Neural crest cell (in vitro differentiated cells): ENCODE measurements at regions not wholly inside any gene's neighbourhood (a gene's known extent, or its start where the extent isn't known, plus 50 kb on each side); places are given as distances from the start of the nearest gene placed in this dataset.

Experiments used
- DNase-seq: peaks from one replicate; pipeline ENCODE4 v3.0.0; 2021; ENCODE audit warnings: low read depth, mixed read lengths, low spot score
- H3K27ac Mint-ChIP-seq: one replicate; pipeline ENCODE4 v1.8.0; 2021; ENCODE audit warnings: mild to moderate bottlenecking, mixed read lengths; ENCODE audit not compliant: unreplicated experiment
- H3K27me3 Mint-ChIP-seq: 2 replicates; pipeline ENCODE4 v1.8.0; 2021; ENCODE audit warnings: low read depth, mild to moderate bottlenecking, mixed read lengths
- H3K36me3 Mint-ChIP-seq: 2 replicates; pipeline ENCODE4 v1.8.0; 2021; ENCODE audit warnings: low read depth, mild to moderate bottlenecking, mixed read lengths
- H3K4me1 Mint-ChIP-seq: 2 replicates; pipeline ENCODE4 v1.8.0; 2021; ENCODE audit warnings: mixed read lengths
- H3K4me3 Mint-ChIP-seq: one replicate; pipeline ENCODE4 v1.8.0; 2021; ENCODE audit warnings: mild to moderate bottlenecking, mixed read lengths
- H3K9me3 Mint-ChIP-seq: 2 replicates; pipeline ENCODE4 v1.8.0; 2021; ENCODE audit warnings: mixed read lengths
- TF ChIP-seq, protein P1 (sequence below): fragments of 200-600 bp; sonication (generic); conservative IDR thresholded peaks from 2 replicates; pipeline ENCODE4 v1.5.0; 2021; ENCODE audit warnings: antibody characterized with exemption, mild to moderate bottlenecking

GRCh38 chr2:106960683-106961161 is 74.8 kb upstream of the ST6GAL2 start:
- no peak for DNase-seq
- H3K4me1 Mint-ChIP-seq, result peaks cover 6% of the 10 kb centered on the region
- H3K27me3 Mint-ChIP-seq, result no peaks in the 10 kb centered on the region
- H3K4me3 Mint-ChIP-seq, result no peak overlapping the region
- H3K36me3 Mint-ChIP-seq, result no peaks in the 10 kb centered on the region
- no peak overlapping the region for H3K27ac Mint-ChIP-seq
- TF ChIP-seq, protein P1, sequence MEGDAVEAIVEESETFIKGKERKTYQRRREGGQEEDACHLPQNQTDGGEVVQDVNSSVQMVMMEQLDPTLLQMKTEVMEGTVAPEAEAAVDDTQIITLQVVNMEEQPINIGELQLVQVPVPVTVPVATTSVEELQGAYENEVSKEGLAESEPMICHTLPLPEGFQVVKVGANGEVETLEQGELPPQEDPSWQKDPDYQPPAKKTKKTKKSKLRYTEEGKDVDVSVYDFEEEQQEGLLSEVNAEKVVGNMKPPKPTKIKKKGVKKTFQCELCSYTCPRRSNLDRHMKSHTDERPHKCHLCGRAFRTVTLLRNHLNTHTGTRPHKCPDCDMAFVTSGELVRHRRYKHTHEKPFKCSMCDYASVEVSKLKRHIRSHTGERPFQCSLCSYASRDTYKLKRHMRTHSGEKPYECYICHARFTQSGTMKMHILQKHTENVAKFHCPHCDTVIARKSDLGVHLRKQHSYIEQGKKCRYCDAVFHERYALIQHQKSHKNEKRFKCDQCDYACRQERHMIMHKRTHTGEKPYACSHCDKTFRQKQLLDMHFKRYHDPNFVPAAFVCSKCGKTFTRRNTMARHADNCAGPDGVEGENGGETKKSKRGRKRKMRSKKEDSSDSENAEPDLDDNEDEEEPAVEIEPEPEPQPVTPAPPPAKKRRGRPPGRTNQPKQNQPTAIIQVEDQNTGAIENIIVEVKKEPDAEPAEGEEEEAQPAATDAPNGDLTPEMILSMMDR, result no peak
- H3K9me3 Mint-ChIP-seq, result no peaks in the 10 kb centered on the region

GRCh38 chr2:106961328-106961727 is 75.4 kb upstream of the ST6GAL2 start:
- DNase-seq, result no peak
- H3K36me3 Mint-ChIP-seq, result no peaks in the 10 kb centered on the region
- H3K4me1 Mint-ChIP-seq, result peaks cover under 1% of the 10 kb centered on the region
- H3K27me3 Mint-ChIP-seq, result no peaks in the 10 kb centered on the region
- H3K4me3 Mint-ChIP-seq, result no peak overlapping the region
- no peak overlapping the region for H3K27ac Mint-ChIP-seq
- TF ChIP-seq, protein P1, result no peak
- no peaks in the 10 kb centered on the region for H3K9me3 Mint-ChIP-seq

DNA sequence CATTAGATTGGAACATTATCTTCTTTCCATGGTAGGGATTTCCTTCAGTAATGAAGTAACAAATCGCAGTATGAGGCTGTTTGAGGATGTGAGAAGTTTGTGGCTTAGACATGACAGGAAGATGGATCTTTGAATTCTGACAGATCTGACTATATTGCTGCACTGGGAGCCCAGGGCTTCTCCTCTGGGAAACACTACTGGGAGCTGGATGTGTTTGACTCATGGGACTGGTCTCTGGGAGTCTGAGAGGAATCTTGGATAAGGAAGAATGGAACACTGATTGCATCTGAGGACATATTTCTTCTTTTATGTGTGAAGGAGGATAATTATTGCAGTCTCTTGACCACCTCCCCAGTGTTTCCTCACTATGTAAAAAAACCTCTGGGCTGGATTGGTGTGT is 77.2 kb upstream of the ST6GAL2 start:
- TF ChIP-seq, protein P1, result no peak
- no peak overlapping the region for H3K27ac Mint-ChIP-seq
- no peaks in the 10 kb centered on the region for H3K36me3 Mint-ChIP-seq
- no peak for DNase-seq
- no peaks in the 10 kb centered on the region for H3K9me3 Mint-ChIP-seq
- no peaks in the 10 kb centered on the region for H3K27me3 Mint-ChIP-seq
- no peaks in the 10 kb centered on the region for H3K4me1 Mint-ChIP-seq
- no peak overlapping the region for H3K4me3 Mint-ChIP-seq

DNA sequence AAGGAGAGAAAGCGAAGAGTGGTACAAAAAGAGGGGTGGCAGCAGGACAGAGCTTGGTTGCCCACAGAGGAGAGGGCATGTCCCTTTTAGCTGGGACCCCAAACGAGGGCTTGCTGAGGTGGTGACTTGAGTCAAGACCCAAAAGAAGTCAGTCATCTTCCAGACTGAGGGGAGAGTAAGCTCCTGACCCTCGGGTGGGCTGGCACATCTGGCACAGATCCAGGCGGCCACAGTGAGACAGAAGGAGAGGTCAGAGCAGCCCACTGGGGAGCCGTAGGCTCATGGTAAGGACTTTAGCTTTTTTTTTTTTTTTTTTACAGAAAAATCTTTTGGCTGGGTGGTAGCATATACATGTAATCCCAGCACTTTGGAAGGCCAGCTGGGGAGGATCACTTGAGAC is 77.9 kb upstream of the ST6GAL2 start:
- TF ChIP-seq, protein P1, result no peak
- H3K36me3 Mint-ChIP-seq, result no peaks in the 10 kb centered on the region

GRCh38 chr2:106965611-106966010 is 79.6 kb upstream of the ST6GAL2 start:
- DNase-seq, result no peak
- Mint-ChIP-seq H3K27me3 (no peaks in the 10 kb centered on the region), H3K4me3 (no peak overlapping the region), H3K4me1 (no peaks in the 10 kb centered on the region), H3K36me3 (no peaks in the 10 kb centered on the region), H3K27ac (no peak overlapping the region), H3K9me3 (no peaks in the 10 kb centered on the region)
- TF ChIP-seq, protein P1, result no peak

More for the DNA sequence above, 77.9 kb upstream of the ST6GAL2 start:
- DNase-seq, result no peak
- H3K27ac Mint-ChIP-seq, result no peak overlapping the region
- H3K9me3 Mint-ChIP-seq, result no peaks in the 10 kb centered on the region
- no peak overlapping the region for H3K4me3 Mint-ChIP-seq
- no peaks in the 10 kb centered on the region for H3K4me1 Mint-ChIP-seq
- H3K27me3 Mint-ChIP-seq, result no peaks in the 10 kb centered on the region

- TF ChIP-seq, protein P1, result no peak
- Mint-ChIP-seq H3K36me3 (no peaks in the 10 kb centered on the region), H3K4me1 (no peaks in the 10 kb centered on the region)
Observed at GRCh38 chr2:106969777-106970176, 83.8 kb upstream of the ST6GAL2 start.

More at GRCh38 chr2:106969777-106970176, 83.8 kb upstream of the ST6GAL2 start:
- Mint-ChIP-seq H3K27ac (no peak overlapping the region), H3K27me3 (no peaks in the 10 kb centered on the region), H3K9me3 (no peaks in the 10 kb centered on the region), H3K4me3 (no peak overlapping the region)
- DNase-seq, result no peak
